ENCODE measurements at regions not wholly inside any gene's neighbourhood (a gene's known extent, or its start where the extent isn't known, plus 50 kb on each side); places are given as distances from the start of the nearest gene placed in this dataset.

DNA sequence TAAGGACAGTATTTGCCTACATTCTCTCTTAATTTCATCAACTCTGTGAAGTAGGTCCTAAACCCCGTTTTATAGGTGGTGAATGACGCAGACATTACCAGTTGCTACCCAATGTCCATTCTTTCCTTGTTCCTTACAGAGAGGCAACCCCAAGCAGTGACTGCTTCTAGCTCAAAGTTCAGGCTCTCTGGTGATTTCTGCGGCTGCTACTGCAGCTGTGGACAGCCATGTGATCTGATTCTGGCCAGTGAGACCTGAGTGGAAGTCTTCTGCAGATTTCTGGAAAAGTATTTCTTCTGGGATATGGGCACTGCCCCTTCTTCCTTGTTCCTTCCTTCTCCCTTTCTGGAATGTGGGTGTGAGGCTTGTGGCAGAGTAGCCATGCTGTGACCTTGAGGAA is 82.9 kb downstream of the ARF6 start (continued):
- TF ChIP-seq POLR2AphosphoS5 (IDR thresholded peaks at IDR 0.05; ENCODE audit: low read depth, low read length), result no peak
- TF ChIP-seq SIX5 (IDR thresholded peaks at IDR 0.05; ENCODE audit: low read depth, low read length), result no peak
- TF ChIP-seq NRF1 (IDR thresholded peaks at IDR 0.05; ENCODE audit: low read depth, low read length), result no peak

Measured in H1 (cell line).